K562 (cell line): ENCODE measurements at regions not wholly inside any gene's neighbourhood (a gene's known extent, or its start where the extent isn't known, plus 50 kb on each side); places are given as distances from the start of the nearest gene placed in this dataset.

ENCODE experiments used
- ATAC-seq: fragments of 200-7000 bp; cut with Tn5 transposase; 3 replicates; pipeline ENCODE4 v1.9.1; 2020; ENCODE audit warnings: moderate library complexity
- BruUV-seq: library from RNA; stranded (reverse); fragments of 400-500 nt; replicated peaks from 2 replicates; lab custom pipeline; 2021; lab: Mats Ljungman, UMichigan
- CTCF ChIA-PET: fragments of 300-600 bp; formaldehyde crosslinking; extraction: SDS; loops from one replicate; lab custom pipeline; 2021; ENCODE audit warnings: low intra/inter-chr PET ratio; lab: Yijun Ruan, JAX
- POLR2A ChIA-PET: fragments of 300-600, 350-650 bp; sonication (Branson Sonifier 250); formaldehyde crosslinking; extraction: SDS; loops from one replicate; lab custom pipeline; 2021; ENCODE audit warnings: antibody characterized with exemption, inconsistent platforms; lab: Yijun Ruan, JAX
- DNase-seq, 4 experiments: peaks; one replicate each; pipeline versions ENCODE4 v3.0.0 to v3.0.0-alpha.2; 2011 to 2018; ENCODE audit warnings: low spot score in 3 of 4, mixed read lengths in 3 of 4; ENCODE audit errors: extremely low read depth in 1 of 4
- FAIRE-seq: peaks from 2 replicates; lab custom pipeline; 2011; peaks lifted over from hg19 to GRCh38; lab: Jason Lieb, UNC
- H2AFZ ChIP-seq: 2 replicates; pipeline ENCODE4 v1.6.0; 2011; ENCODE audit warnings: low read depth, low read length, control low read depth, inconsistent platforms
- H3K27ac ChIP-seq: fragments of 200-600 bp; 3 replicates; pipeline ENCODE4 v1.8.0; 2011; ENCODE audit warnings: low read depth, mild to moderate bottlenecking, control low read depth, inconsistent platforms, low read length, moderate library complexity, mixed read lengths; ENCODE audit errors: extremely low read depth
- H3K27me3 ChIP-seq, 2 experiments: fragments of 300-600 bp in 1 of 2; 2 replicates in 1 of 2; 3 replicates in 1 of 2; pipeline versions ENCODE4 v1.6.0 to v1.8.0; 2011; ENCODE audit warnings: inconsistent platforms in 2 of 2, low read length in 2 of 2, mild to moderate bottlenecking in 1 of 2, mixed read lengths in 1 of 2, moderate library complexity in 1 of 2; ENCODE audit not compliant: control insufficient read depth in 2 of 2, insufficient read depth in 2 of 2
- H3K36me3 ChIP-seq: fragments of 300-600 bp; 3 replicates; pipeline ENCODE4 v1.8.0; 2011; ENCODE audit warnings: mild to moderate bottlenecking, low read length, inconsistent platforms; ENCODE audit not compliant: control insufficient read depth, insufficient read depth
- H3K4me1 ChIP-seq, 2 experiments: fragments of 200-600 bp in 1 of 2; replicated peaks in 1 of 2; 2 replicates in 1 of 2; 3 replicates in 1 of 2; pipeline versions ENCODE4 v1.5.1 to v1.8.0; 2011; ENCODE audit warnings: inconsistent platforms in 2 of 2, low read length in 2 of 2, mild to moderate bottlenecking in 1 of 2, mixed read lengths in 1 of 2, moderate library complexity in 1 of 2; ENCODE audit not compliant: control insufficient read depth in 2 of 2, insufficient read depth in 2 of 2
- H3K4me2 ChIP-seq: 2 replicates; pipeline ENCODE4 v1.6.1; 2011; ENCODE audit warnings: low read length, control low read depth, inconsistent platforms, mixed read lengths; ENCODE audit not compliant: insufficient read depth
- H3K4me3 ChIP-seq: fragments of 200-600 bp; sonication (generic), shearing (Covaris generic); 2 replicates; pipeline ENCODE4 v1.5.1; 2016; ENCODE audit warnings: control low read depth, inconsistent platforms
- H3K79me2 ChIP-seq: fragments of 200-600 bp; 3 replicates; pipeline ENCODE4 v1.8.0; 2011; ENCODE audit warnings: low read length, inconsistent platforms; ENCODE audit not compliant: control insufficient read depth, insufficient read depth
- H3K9ac ChIP-seq, 2 experiments: 2 replicates each; pipeline versions ENCODE4 v1.6.0 to v1.6.1; 2011; ENCODE audit warnings: low read depth in 2 of 2, low read length in 2 of 2, control low read depth in 1 of 2, inconsistent platforms in 1 of 2, mild to moderate bottlenecking in 1 of 2, mixed read lengths in 1 of 2; ENCODE audit not compliant: insufficient read depth in 1 of 2
- H3K9me1 ChIP-seq: one replicate; pipeline ENCODE4 v1.6.0; 2011; ENCODE audit warnings: inconsistent platforms, mild to moderate bottlenecking, low read length, moderate library complexity; ENCODE audit not compliant: control insufficient read depth, insufficient read depth
- H3K9me3 ChIP-seq: replicated peaks from 2 replicates; pipeline ENCODE4 v1.5.1; 2011; ENCODE audit warnings: low read depth, low read length, inconsistent platforms; ENCODE audit not compliant: control insufficient read depth, insufficient read depth
- H4K20me1 ChIP-seq: replicated peaks from 2 replicates; pipeline ENCODE4 v1.6.1; 2011; ENCODE audit warnings: low read length, inconsistent platforms, mixed read lengths; ENCODE audit not compliant: control insufficient read depth, insufficient read depth
- C11orf30 ChIP-seq: fragments of 450-650 bp; IDR thresholded peaks from 2 replicates; pipeline ENCODE4 v1.6.1; 2016; ENCODE audit warnings: low read depth, mild to moderate bottlenecking
- CEBPZ ChIP-seq: fragments of 150-350 bp; IDR thresholded peaks from 2 replicates; pipeline ENCODE4 v1.6.1; 2014; ENCODE audit warnings: low read depth, mild to moderate bottlenecking, low read length, borderline replicate concordance
- CTCFL ChIP-seq: IDR thresholded peaks from 2 replicates; pipeline ENCODE4 v1.6.1; 2011; ENCODE audit warnings: borderline replicate concordance, low read depth, mild to moderate bottlenecking, moderate library complexity, low read length; ENCODE audit not compliant: insufficient read depth, poor library complexity, severe bottlenecking
- GTF2B ChIP-seq: IDR thresholded peaks from 2 replicates; pipeline ENCODE4 v1.6.1; 2011; ENCODE audit not compliant: insufficient read length; ENCODE audit errors: extremely low read depth
- MAFF ChIP-seq: IDR thresholded peaks from 2 replicates; pipeline ENCODE4 v1.6.1; 2012; ENCODE audit warnings: low read length, improper control_type of control experiment
- ZNF316 ChIP-seq: fragments of 450-650 bp; IDR thresholded peaks from 2 replicates; pipeline ENCODE4 v1.6.1; 2016
- WGBS: fragments of 100-300 bp; shearing (Covaris generic); methylation state at CpG from one replicate; pipeline ENCODE4 v1.1.6; 2016; ENCODE audit warnings: low coverage, mixed read lengths; ENCODE audit not compliant: insufficient coverage; ENCODE audit errors: missing lambda C conversion rate; 5-methylcytosine and 5-hydroxymethylcytosine counted together
- in situ Hi-C: fragments of 300-500 bp; cut with MboI; formaldehyde crosslinking; loops from 4 replicates; pipeline ENCODE4 v1.15.0; 2018; ENCODE audit warnings: inconsistent platforms, mixed read lengths
- intact Hi-C: fragments of 100-400 bp; cut with micrococcal nuclease; formaldehyde crosslinking; loops from 2 replicates; pipeline ENCODE4 v1.14.2; 2022

GRCh38 chr5:92106808-92107207 is 723.7 kb upstream of the ARRDC3 start:
- intact Hi-C loops = no loop called here
- FAIRE-seq = no peak
- H3K79me2 ChIP-seq = no peaks in the 10 kb centered on the region
- in situ Hi-C loops = no loop called here
- no peaks in the 10 kb centered on the region for H3K9me3 ChIP-seq
- no peaks in the 10 kb centered on the region for H3K9me1 ChIP-seq
- H2AFZ ChIP-seq = no peak overlapping the region
- no TSS peak for BruUV-seq
- H3K4me1 ChIP-seq = no peaks in the 10 kb centered on the region
- TF ChIP-seq MAFF = 0 out of 2 replicates have a peak, but pooled peaks have one; percentile 33
- no peak for TF ChIP-seq GTF2B
- 0 out of 2 replicates have a peak, but pooled peaks have one; percentile 8 for TF ChIP-seq C11orf30
- peak; percentile 45; the same call in 1 of the 2 replicates for TF ChIP-seq ZNF316
- TF ChIP-seq CEBPZ = no peak
- no peak for TF ChIP-seq CTCFL
- TF ChIP-seq, all 486 proteins: peak for 3
- ChIA-PET POLR2A (no interaction called here), CTCF (no interaction called here)
- Histone ChIP-seq H3K9ac (no peak overlapping the region), H3K27ac (no peak overlapping the region), H3K27me3 (no peaks in the 10 kb centered on the region), H3K4me2 (no peak overlapping the region), H3K4me3 (no peak overlapping the region), H3K36me3 (no peaks in the 10 kb centered on the region), H4K20me1 (no peaks in the 10 kb centered on the region)
- 0% methylated on average over 1 of the region's 1 CpG for WGBS
- ATAC-seq = no peak
- DNase-seq = no peak
